ELR (cell line): ENCODE measurements at regions not wholly inside any gene's neighbourhood (a gene's known extent, or its start where the extent isn't known, plus 50 kb on each side); places are given as distances from the start of the nearest gene placed in this dataset.

Experiments
- DNase-seq: peaks from one replicate; pipeline ENCODE4 v3.0.0-alpha.2; 2015; ENCODE audit warnings: low read depth

DNA sequence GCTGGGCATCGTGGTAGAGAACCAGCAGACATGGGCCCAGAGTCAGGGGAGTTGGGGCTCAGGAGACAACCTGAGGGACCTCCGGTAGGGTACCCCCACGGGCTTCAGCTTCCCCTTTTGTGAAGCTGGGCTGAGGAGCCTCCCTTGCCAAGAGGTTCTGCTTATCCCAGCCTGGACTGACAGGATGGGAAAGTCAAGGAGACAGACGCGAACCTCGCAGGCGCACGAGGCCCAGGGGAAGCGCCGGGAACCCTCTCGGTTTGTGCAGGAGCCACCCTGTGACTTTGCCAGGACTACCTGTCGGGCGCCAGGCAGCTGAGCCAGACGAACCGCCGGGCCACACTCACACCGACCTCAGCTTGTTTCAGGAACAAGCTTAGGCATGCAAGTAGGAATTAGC is 566.1 kb downstream of the BRD1 start:
- DNase-seq: no peak

DNA sequence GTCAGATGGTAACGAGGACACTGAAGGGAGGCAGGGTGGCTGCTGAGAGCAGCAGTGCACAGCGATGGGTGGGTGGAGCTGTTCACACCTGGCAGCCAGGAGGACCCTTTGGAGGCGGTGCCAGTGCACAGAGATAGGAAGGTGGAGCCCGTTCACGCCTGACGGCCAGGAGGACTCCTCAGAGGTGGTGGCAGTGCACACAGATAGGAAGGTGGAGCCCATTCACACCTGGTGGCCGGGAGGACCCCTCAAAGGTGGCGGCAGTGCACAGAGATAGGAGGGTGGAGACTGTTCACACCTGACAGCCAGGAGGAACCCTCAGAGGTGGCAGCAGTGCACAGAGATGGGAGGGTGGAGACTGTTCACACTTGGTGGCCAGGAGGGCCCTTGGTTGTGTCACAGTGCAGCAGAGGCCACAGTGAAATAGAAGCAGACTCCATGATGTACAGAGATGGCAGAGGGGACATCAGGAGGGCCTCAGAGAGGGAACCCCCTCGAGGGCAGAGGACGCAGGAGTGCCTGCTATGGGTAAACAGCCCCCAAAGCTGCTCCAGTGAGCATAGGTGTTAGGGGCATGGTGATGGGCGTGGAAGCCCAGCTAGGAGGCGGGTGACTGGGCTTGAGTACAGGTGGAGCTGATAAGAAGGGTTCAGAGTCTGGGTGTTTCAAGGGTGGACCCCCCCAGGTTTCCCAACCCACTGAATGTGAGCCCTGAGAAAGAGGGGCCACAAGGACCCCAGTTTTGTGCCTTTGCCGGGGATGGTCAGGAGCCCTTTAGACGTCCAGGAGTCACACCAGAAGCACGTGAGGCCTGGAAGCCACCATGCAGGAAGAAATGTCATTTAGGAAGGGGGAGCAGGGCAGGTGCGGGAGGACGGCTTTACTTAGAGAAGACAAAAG is 566.7 kb downstream of the BRD1 start:
- DNase-seq: no peak

DNA sequence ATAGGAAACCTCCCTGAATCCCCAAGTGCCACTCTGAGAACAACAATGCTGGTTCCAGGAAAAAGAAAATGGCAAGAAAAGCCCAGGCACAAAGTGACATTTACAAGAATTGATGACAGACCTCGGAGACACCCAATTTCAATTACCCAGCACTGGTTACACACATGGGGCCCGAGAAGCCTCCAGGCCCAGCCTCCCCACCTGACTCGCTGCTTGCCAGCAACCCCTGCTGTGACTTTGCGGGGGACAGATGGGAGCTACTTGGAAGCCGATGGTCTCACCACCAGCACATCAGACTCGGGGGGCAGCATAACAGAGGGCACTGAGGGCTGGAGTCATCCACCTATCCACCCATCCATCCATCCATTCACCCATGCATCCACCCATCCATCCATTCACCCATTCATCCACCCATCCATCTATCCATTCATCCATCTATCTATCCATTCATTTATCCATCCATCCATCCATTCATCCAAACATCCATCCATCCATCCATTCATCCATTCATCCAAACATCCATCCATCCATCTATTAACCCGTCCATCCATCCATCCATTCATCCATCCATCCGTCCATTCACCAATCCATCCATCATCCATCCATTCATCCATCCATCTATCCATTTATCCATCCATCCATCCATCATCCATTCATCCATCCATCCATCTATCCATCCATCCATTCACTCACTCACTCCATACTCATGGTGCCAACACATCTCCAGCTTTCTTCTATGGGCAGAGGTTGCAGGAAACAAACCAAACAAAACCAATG is 567.6 kb downstream of the BRD1 start:
- DNase-seq: no peak

DNA sequence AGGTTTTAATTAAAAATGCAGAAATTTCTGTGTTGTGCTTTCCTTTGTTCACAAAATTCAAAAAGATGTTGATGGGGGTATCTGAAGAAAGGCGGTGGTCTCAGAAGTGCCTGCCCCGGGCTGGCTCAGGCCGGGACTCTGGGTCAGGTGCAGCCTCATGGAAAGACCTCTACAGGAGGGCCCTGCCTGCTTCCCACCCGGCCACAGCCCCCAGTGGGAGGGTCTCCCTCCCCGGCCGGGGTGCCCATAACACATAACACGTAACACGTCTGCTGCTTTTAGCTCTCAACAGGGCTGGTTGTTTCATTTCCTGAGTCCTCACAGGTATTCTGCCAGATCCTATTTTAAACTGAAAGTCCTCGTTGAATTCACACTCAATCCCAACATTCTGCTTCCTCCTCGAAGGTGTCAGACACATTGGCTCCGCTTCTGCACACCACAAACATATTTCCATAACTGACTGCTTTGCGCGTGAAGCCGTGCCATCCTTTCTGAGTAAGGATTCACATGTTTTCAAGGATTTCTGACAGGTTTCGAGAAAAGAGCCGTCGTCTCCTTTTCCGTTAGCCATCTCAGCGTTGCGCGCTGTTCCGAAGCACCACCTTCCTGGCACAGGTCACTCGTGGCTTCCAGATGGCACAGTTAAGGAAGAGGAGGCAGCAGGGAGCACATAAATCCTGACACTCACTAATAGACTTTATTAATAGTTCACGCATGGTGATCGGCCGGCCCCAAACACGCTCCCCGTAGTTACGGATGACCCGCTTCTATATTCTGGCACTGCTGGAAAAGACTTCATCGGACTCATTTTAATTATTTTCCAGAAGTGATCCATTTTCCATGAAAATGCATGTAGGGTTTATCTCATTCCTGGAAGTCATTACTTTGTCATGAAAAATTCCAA is 569.3 kb downstream of the BRD1 start:
- no peak for DNase-seq

DNA sequence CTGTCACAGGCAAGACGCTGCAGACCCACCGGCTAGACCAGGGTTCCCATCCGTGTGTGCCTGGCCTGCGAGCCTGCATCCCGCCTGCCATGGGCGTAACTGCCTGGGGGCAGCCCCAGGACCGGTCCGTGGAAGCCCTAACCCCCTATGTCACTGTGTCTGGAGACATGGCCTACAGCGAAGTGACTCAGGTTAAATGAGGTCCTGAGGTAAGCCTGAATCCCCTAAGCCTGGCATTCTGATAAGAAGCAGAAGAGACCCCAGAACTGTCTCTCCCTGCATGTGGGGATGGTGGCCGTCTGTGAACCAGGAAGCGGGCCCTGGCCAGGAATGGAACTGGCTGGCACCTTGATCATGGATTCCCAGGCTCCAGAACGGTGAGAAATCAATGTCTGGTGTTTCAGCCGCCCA is 570.1 kb downstream of the BRD1 start:
- no peak for DNase-seq

DNA sequence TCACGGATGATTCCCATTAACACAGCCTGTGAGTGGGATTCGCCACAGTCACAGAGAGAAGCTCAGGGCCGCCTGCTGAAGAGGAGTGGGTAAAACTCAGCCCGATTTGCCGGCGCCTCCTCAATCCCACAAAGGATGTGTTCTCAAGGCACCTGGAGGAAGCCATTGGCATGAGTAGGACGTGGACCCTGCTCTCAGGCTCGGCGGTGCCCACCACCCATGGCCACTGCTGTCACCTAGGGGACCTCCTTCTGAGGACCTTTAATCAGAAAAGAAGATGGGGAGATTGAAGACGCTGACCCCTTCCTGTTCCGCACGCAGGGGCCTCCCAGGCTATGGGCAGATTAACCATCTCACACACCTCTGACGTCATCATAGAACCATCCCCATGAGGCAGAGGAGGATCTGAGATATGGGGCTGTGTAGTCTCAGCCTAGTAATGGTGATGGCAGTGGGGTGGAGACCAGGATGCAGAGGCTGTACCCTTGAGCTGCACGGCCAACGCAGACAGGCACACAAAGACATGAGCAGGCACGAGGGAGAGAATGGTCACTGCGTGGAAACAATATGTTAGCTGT is 571.8 kb downstream of the BRD1 start:
- no peak for DNase-seq

DNA sequence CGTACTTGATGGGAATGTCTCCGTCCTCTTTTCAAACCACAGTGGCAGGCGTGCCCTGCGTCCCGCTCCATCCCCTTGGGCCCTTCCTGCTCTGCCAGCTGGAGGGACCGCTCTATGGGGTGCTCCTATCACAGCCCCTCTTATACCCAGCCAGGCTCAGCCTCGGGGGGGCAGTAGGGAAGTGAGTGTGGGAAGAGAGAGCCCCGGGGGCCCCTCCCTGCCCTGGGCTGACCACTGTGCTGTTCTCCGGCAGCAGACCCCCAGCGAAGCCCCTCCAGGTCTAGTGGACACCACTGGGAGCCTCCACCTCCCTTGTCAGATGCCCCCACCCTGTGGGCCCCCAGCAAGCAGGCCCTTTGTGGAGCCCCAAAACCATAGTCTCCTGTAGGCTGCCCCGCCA is 572.5 kb downstream of the BRD1 start:
- no peak for DNase-seq

DNA sequence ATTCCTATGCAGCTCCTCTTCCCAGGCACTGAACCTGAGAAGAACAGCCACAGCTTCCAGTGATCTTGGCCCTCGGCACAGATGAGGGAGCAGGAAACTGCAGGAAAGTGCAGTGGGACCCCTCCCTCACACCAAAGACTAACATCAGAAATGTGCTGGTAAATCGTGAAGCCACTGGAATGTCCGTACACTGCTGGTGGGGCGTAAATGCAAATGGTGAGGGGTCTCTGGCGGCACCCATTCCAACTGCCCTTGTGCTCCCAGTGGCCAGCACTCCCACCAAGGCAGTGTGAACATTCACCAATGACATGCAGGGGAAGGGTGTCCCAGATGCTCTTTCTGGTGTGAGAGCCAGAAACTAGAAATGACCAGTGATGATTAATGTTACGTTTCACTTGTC is 574.0 kb downstream of the BRD1 start:
- no peak for DNase-seq

DNA sequence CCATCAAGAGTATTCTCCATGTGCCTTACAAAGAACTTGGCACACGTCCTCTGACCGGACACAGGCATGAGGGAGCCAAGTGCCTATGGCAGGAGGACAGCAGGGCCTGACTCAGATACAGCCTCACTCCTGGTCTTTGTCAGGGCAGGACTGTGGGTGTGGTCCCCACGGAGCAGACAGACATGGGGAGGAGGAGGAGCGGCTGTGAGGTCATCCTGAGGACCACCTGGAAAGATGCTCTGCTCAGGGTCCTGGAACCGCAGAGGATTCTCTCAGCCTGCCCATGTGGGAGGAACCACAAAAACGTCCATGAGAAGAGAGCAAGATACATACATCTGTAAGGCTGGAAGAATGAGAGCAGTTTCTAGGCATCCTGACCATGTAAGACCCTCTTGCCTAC is 576.3 kb downstream of the BRD1 start:
- DNase-seq: no peak

DNA sequence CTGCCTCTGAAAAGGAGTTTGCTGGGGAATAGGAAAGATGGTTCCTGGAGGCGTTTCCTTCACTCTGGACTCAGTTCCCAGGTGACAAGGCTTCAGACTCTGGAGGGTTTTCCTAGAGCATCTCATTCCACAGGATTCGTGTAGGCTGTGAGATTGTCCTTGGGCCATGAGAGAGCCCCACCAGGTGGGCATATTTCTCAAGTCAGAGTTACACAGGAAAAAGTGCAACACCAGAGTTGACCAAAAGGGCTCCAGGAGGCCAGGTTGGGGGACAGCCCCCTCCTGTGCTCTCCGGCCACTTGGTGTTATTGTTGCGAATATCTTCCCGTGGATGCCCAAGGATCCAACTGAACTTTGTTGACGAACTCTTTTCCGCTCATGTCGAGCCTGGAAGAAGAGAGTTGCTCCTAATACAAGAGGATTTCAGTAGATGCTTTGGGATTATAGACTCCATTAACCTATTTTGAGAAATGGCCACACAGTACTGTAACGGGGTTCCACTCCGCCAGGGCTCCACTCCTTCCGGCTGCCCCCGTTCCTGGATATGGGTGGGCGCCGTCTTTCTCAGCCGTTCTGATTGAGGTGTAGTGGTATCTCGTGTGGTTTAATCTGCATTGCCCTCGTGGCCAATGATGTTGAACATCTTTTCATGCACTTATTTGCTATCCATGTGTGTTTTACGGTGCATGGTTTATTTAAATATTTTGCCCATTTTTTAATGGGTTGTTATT is 580.3 kb downstream of the BRD1 start:
- DNase-seq: no peak

DNA sequence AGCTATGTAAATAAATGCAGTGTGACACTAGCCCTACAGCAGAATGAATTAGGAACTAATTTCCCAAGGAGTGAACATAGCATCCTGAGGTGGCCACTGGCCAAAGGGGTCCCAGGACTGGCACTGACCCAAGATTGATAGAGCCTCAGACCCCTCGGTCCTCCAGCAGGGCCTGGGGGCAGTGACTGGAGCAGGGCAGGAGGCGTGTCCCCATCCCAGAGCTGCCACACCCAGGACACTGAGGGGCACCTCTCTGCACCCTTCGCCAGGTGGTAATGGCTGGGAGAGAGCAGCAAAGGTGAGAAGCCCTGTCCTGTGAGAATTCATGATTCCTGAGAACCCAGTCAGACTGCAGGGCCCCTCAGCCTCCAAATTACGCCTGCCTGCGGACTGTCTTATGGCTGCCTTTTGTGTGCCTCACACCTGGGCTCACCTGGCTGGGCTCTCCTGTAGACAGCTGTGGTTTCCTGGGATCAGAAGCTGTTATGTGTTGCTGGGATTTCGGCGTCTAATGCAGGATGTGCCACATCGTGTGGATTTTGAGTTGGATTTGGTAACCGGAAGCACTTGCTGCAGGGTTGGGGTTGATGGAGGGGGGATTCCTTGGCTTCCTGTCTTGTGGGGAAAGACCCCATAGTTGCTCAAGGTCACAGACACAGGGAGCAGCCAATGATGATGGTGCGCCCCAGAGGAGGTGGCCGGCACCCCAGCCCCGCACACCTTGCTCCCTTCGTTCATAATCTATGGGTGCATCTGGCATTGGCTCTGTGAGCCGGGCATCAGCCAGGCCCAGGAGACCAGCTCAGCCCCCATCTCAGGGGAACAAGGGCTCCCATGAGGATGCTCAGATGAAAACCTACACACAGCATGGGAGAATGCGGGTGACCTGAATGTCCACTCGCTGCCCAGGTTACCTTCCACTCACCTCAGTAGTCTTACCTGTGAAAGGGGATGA is 582.9 kb downstream of the BRD1 start:
- DNase-seq: no peak

DNA sequence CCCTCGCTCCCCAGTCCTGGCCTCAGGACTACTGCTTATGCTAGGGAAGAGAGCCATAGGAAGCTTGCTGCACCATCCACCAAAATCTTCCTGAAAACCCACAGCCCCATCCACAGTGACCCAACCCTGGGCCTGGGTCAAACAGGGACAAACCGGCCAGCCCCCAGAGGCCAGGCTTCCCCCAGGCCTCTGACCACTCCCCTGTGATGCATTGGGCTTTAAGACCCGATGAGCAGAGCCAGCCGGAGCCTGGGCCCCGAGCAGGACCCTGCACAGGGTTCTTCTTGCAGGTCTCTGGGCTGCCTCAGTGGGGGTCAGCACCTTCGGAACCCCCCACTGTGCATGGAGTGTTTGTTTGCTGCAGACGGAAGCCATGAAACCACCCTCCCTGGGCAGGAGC is 583.7 kb downstream of the BRD1 start:
- DNase-seq: no peak

DNA sequence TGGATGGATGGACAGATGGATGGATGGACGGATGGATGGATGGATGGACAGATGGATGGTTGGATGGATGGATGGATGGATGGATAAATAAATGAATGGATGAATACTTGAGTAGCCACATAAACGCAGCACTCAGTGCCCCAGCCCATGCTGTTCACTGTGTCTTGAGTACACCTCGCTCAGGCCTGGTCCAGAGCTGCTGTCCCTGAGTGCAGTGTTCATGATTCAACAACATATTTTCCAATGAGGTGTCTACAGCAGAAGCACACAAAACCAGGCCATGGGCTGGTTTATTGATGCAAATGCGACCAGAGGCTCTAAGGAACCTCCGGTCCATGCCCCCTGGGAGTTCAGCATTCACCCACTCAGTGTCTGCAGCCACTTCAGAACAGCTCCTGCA is 584.3 kb downstream of the BRD1 start:
- DNase-seq: no peak

DNA sequence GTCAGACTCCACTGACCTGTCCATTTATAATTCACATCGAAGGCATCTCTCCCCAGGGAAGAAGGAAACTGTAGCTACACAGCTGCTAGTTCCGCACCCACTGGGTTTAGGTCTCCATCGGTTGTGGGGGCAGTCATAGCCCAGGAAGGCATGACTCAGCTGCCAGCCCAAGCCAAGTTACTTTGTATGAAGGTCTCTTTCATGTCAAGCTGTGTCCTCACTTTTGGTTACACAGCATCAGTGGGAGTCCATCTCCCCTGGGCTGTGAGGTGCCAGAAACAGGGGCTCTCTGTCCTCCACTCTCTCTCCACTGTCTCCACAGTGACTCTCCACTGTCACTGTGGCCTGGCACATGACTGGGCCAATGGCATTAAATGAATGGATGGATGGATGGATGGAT is 585.2 kb downstream of the BRD1 start:
- DNase-seq: no peak

DNA sequence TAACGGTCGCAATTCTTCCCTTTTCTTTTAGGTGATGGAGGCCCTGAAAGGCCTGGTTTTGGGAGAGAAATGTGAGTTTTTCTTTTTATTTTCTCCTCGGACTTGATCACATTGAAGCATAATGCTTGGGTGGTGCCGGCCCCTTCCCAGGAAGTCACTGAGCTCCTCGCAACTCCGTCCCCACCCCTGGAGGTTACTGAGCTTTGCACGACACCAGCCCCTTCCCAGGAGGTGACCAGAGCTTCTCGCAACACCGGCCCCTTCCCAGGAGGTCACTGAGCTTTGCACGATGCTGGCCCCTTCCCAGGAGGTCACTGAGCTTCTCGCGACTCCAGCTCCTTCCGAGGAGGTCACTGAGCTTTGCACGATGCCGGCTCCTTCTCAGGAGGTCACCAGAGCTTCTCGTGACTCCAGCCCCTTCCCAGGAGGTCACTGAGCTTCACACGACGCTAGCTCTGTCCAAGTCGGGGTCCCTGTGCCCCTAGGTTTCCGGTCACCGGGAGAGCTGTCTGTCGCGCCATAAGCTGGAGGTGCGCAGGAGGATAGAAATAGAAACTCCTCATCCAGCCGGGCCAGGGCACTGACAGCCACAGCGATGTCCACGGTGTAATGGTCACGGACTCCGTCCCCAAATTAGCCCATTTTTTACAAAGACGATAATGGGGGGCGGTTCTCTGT is 586.4 kb downstream of the BRD1 start:
- no peak for DNase-seq

DNA sequence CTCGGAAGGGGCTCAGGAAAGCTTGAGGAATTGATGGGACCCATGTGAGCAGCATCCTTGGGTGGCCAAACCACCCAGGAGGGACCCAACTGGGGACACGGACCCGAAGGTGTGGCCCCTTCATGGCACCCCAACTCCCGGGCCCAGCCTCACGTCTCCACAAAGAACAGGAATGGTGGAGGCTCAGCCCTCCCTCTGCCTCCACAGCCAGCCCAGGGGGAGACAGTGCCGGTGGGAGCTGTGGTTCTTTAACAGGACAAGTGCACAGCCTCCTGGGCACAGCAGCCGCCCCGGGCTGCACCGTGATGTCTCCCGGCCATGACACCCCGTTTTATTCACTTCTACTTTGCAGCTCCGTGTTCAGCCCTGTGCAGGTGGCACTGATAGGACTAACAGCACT is 587.2 kb downstream of the BRD1 start:
- DNase-seq: no peak

DNA sequence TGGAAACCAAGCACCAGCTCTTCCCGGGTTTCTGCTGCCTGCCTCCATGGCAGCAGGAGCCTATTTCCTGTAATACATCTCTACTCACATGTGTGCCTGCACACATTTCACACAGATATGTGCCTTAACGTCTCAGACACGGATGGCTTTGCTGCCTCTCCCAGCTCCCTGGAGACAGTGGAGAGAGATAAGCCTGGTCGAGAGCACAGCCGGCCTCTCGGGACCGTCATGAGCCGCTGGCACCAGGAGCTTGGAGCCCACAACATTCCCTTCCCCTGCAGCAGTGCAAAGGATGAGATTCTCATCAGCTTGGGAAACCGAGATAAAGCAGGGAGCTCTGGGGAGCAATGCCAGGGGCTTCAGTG is 587.7 kb downstream of the BRD1 start:
- no peak for DNase-seq

DNA sequence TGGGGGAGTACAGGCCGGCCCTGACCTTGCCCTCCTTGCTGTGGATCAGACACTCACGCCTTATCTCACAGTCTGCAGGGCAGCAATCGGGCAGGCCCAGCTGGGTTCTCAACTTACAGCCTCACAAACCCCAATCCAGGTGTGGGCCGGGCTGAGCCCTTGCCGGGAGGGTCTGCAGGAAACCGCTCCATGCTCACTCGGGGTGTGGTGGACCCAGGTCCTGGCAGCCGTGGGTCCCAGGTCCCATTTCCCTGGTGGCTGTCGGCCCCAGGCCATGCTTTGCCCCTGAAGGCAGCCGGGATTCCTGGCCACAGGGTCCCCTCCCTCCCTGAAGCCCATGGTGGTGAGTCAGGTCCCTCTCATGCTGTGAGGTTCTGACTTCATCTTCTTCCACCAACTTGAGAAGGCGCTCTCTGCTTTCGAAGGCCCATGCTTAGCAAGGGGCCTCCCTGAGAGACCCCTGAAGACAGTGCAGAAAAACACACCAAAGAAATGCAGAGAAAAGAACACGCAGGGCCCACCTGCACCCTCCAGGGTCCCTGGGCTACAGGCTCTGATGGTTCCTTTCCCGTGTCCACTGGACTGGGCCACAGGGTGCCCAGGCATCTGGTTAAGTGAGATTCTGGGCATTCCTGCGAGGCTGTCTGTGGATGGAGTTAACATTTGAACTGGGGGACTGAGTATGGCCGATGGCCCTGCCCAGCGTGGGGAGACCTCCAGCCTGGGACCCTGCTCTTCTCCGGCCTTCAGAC is 588.2 kb downstream of the BRD1 start:
- no peak for DNase-seq
